A673 (cell line): ENCODE measurements at regions not wholly inside any gene's neighbourhood (a gene's known extent, or its start where the extent isn't known, plus 50 kb on each side); places are given as distances from the start of the nearest gene placed in this dataset.

ENCODE experiments used
- BruUV-seq: library from RNA; stranded (reverse); fragments of 400-500 nt; replicated peaks from 2 replicates; lab custom pipeline; 2021; lab: Mats Ljungman, UMichigan
- CTCF ChIA-PET: fragments of 300-600 bp; sonication (Branson Sonifier 250); formaldehyde crosslinking; loops from one replicate; lab custom pipeline; 2022; ENCODE audit warnings: antibody characterized with exemption; lab: Charles Lee
- POLR2A ChIA-PET: fragments of 300-600 bp; sonication (Branson Sonifier 250); formaldehyde crosslinking; loops from one replicate; lab custom pipeline; 2022; ENCODE audit warnings: antibody characterized with exemption; ENCODE audit not compliant: low non-redundant PET; lab: Charles Lee
- DNase-seq: peaks from one replicate; pipeline ENCODE4 v3.0.0-alpha.2; 2015; ENCODE audit warnings: low spot score
- H3K27ac ChIP-seq: fragments of 200-600 bp; sonication (generic); 2 replicates; pipeline ENCODE4 v1.5.1; 2016; ENCODE audit warnings: mixed run types, low read depth, mild to moderate bottlenecking, mixed read lengths, antibody characterized with exemption, low read length; ENCODE audit not compliant: poor library complexity, severe bottlenecking
- H3K27me3 ChIP-seq: fragments of 200-600 bp; sonication (generic); replicated peaks from 2 replicates; pipeline ENCODE4 v1.6.1; 2017; ENCODE audit warnings: mixed run types, low read depth, mild to moderate bottlenecking, mixed read lengths, antibody characterized with exemption, low read length; ENCODE audit not compliant: insufficient read depth, poor library complexity
- H3K36me3 ChIP-seq: fragments of 200-600 bp; sonication (generic); 2 replicates; pipeline ENCODE4 v1.6.1; 2016; ENCODE audit warnings: mixed run types, mild to moderate bottlenecking, mixed read lengths, antibody characterized with exemption, low read length; ENCODE audit not compliant: insufficient read depth, poor library complexity, severe bottlenecking
- H3K4me1 ChIP-seq: fragments of 200-600 bp; sonication (generic); 2 replicates; pipeline ENCODE4 v1.6.1; 2017; ENCODE audit warnings: mixed run types, mild to moderate bottlenecking, mixed read lengths, antibody characterized with exemption, low read length; ENCODE audit not compliant: insufficient read depth, poor library complexity, severe bottlenecking
- H3K4me3 ChIP-seq: fragments of 200-600 bp; sonication (generic); 2 replicates; pipeline ENCODE4 v1.5.1; 2016; ENCODE audit warnings: low read depth, mixed run types, mild to moderate bottlenecking, mixed read lengths, low read length; ENCODE audit not compliant: poor library complexity, severe bottlenecking
- H3K9me3 ChIP-seq: fragments of 200-600 bp; sonication (generic); 2 replicates; pipeline ENCODE4 v1.6.1; 2016; ENCODE audit warnings: mixed run types, low read depth, mild to moderate bottlenecking, mixed read lengths, antibody characterized with exemption, low read length; ENCODE audit not compliant: poor library complexity, severe bottlenecking
- CTCF ChIP-seq: fragments of 300-800, 200-600 bp; sonication (generic); conservative IDR thresholded peaks from 2 replicates; pipeline ENCODE4 v1.5.1; 2017; ENCODE audit warnings: low read depth, mild to moderate bottlenecking, antibody characterized with exemption, low read length, moderate library complexity, mixed read lengths
- EZH2 ChIP-seq: fragments of 200-600 bp; sonication (generic); IDR thresholded peaks from 2 replicates; pipeline ENCODE4 v1.6.1; 2017; ENCODE audit warnings: borderline replicate concordance, low read depth, mild to moderate bottlenecking, mixed read lengths, antibody characterized with exemption, low read length; ENCODE audit not compliant: poor library complexity, severe bottlenecking
- intact Hi-C: fragments of 100-400 bp; cut with micrococcal nuclease; formaldehyde crosslinking; loops from one replicate; pipeline ENCODE4 v1.10.0; 2022; ENCODE audit not compliant: unreplicated experiment

GRCh38 chr5:16313761-16314160, 134.2 kb upstream of the MARCHF11 start:
- Histone ChIP-seq H3K27ac (no peak overlapping the region), H3K9me3 (no peaks in the 10 kb centered on the region), H3K4me1 (peaks cover 9% of the 10 kb centered on the region), H3K27me3 (peaks cover 18% of the 10 kb centered on the region), H3K36me3 (no peaks in the 10 kb centered on the region), H3K4me3 (no peak overlapping the region)
- peak; percentile 35 for DNase-seq
- ChIA-PET CTCF (no interaction called here), POLR2A (no interaction called here)
- no TSS peak for BruUV-seq
- TF ChIP-seq CTCF = no peak
- TF ChIP-seq EZH2 = no peak
- intact Hi-C loops = no loop called here

- Histone ChIP-seq H3K36me3 (no peaks in the 10 kb centered on the region), H3K9me3 (no peaks in the 10 kb centered on the region), H3K4me1 (peaks cover 9% of the 10 kb centered on the region), H3K27me3 (peaks cover 18% of the 10 kb centered on the region), H3K27ac (no peak overlapping the region), H3K4me3 (no peak overlapping the region)
- intact Hi-C loops = no loop called here
- ChIA-PET CTCF (no interaction called here), POLR2A (no interaction called here)
- no peak for DNase-seq
- TF ChIP-seq CTCF (no peak), EZH2 (no peak)
- BruUV-seq = no TSS peak
Observed at GRCh38 chr5:16312785-16313184, 133.2 kb upstream of the MARCHF11 start.

GRCh38 chr5:16311666-16312065, 132.1 kb upstream of the MARCHF11 start:
- no peak overlapping the region for H3K27ac ChIP-seq
- intact Hi-C loops = no loop called here
- H3K27me3 ChIP-seq = peaks cover 18% of the 10 kb centered on the region
- no TSS peak for BruUV-seq
- no peak for DNase-seq
- no peaks in the 10 kb centered on the region for H3K9me3 ChIP-seq
- H3K4me1 ChIP-seq = peaks cover 9% of the 10 kb centered on the region
- H3K36me3 ChIP-seq = no peaks in the 10 kb centered on the region
- TF ChIP-seq CTCF = no peak
- no peak for TF ChIP-seq EZH2
- CTCF ChIA-PET = no interaction called here
- H3K4me3 ChIP-seq = no peak overlapping the region
- POLR2A ChIA-PET = no interaction called here
